GM21786 (cell line): ENCODE measurements at regions not wholly inside any gene's neighbourhood (a gene's known extent, or its start where the extent isn't known, plus 50 kb on each side); places are given as distances from the start of the nearest gene placed in this dataset.
"Not testable (repeated sequence)": the region's sequence is repeated elsewhere in the genome, so short reads cannot be mapped to it uniquely, and the experiment has no call there.

Experiments used
- ATAC-seq: cut with Tn5 transposase; IDR thresholded peaks from one replicate; pipeline ENCODE4 v1.9.1; 2021; ENCODE audit not compliant: unreplicated experiment

- not testable (repeated sequence) for ATAC-seq
Observed at GRCh38 chr17:45585794-45586650, 95.5 kb upstream of the PLEKHM1 start.

- not testable (repeated sequence) for ATAC-seq
Observed at GRCh38 chr17:45586651-45586934, 96.1 kb upstream of the PLEKHM1 start.

GRCh38 chr17:45592433-45592923, 102.0 kb upstream of the PLEKHM1 start:
- not testable (repeated sequence) for ATAC-seq

- not testable (repeated sequence) for ATAC-seq
Observed at GRCh38 chr17:45596347-45596746, 105.8 kb upstream of the PLEKHM1 start.

- ATAC-seq, result not testable (repeated sequence)
Observed at GRCh38 chr17:45600052-45601012, 109.8 kb upstream of the PLEKHM1 start.

GRCh38 chr17:45601013-45601412, 110.5 kb upstream of the PLEKHM1 start:
- not testable (repeated sequence) for ATAC-seq

- ATAC-seq, result not testable (repeated sequence)
Observed at GRCh38 chr17:45601605-45602539, 111.4 kb upstream of the PLEKHM1 start.

- ATAC-seq, result not testable (repeated sequence)
Observed at GRCh38 chr17:45605751-45606150, 115.2 kb upstream of the PLEKHM1 start.

GRCh38 chr17:45619984-45620405, 129.5 kb upstream of the PLEKHM1 start:
- peak; percentile 98 for ATAC-seq

GRCh38 chr17:45620468-45620867, 129.9 kb upstream of the PLEKHM1 start:
- peak; percentile 20 for ATAC-seq

- ATAC-seq, result not testable (repeated sequence)
Observed at GRCh38 chr17:45621087-45621486, 130.6 kb upstream of the PLEKHM1 start.

GRCh38 chr17:45622295-45622694, 131.8 kb upstream of the PLEKHM1 start:
- not testable (repeated sequence) for ATAC-seq

- no peak for ATAC-seq
Observed at GRCh38 chr17:45628019-45628418, 137.5 kb upstream of the PLEKHM1 start.

GRCh38 chr17:45631941-45632340, 141.4 kb upstream of the PLEKHM1 start:
- no peak for ATAC-seq

GRCh38 chr17:45639297-45639849, 144.7 kb upstream of the CRHR1 start:
- no peak for ATAC-seq

- ATAC-seq, result no peak
Observed at GRCh38 chr17:45640141-45640850, 143.8 kb upstream of the CRHR1 start.

- ATAC-seq, result no peak
Observed at GRCh38 chr17:45641541-45641940, 142.6 kb upstream of the CRHR1 start.

GRCh38 chr17:45643591-45643990, 140.5 kb upstream of the CRHR1 start:
- no peak for ATAC-seq

GRCh38 chr17:45644637-45645036, 139.5 kb upstream of the CRHR1 start:
- not testable (repeated sequence) for ATAC-seq
